T-helper 2 cell (primary cell): ENCODE measurements at regions not wholly inside any gene's neighbourhood (a gene's known extent, or its start where the extent isn't known, plus 50 kb on each side); places are given as distances from the start of the nearest gene placed in this dataset.
"Not testable (repeated sequence)": the region's sequence is repeated elsewhere in the genome, so short reads cannot be mapped to it uniquely, and the experiment has no call there.

Experiments used
- DNase-seq, 5 experiments: peaks; one replicate each; pipeline versions ENCODE4 v3.0.0 to v3.0.0-alpha.2; 2012 to 2022

DNA sequence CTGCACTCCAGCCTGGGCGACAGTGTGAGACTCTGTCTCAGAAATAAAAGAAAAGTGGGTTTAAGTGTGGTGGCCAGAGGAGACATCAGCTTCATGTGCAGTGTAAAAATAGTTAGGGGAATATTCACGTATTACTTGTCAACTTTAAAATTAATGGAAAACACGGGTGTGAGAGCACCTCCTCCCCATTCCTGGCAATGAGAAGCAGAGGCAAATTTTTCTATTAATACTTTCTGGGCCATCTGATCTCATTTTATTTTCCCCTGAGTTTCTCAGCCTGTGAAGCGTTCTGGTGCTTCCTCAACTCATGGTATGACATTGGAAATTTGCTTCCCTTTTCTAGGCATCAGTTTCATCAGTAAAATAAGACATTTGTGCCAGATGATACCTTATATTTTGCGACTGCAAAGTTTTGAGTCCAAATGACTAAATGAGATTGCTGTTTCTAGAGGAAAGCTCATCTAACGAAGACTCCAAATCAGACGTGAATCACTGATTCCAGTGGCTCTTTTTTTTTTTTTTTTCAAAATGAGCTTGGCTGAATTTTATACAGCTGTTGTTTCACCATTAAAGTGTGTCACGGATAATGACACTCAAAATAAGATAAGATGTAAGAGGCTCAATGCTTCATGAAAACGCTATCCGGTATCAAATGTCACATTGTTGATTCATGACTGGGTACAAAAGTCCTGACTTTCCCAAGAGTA lies 104.6 kb downstream of the MSX2 start:
- no peak for DNase-seq

DNA sequence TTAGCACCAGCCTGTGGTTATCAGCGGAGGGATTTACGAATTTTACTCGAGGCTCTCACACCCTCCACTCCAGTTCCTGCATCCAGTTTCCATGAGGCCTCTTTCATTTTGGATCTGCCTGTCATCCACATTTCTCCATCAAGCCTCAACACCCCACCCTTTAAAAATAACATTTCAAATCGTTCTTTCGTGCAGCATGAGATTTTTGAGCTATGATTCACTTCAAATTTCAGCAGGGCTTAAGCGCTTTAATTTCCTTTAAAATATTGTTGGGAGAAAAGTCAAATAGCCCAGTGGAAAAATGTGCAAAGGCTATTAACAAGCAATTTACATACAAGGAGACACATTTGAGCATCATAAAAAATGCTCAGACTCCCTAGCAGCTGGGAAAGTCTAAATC lies 103.2 kb downstream of the MSX2 start:
- no peak for DNase-seq

DNA sequence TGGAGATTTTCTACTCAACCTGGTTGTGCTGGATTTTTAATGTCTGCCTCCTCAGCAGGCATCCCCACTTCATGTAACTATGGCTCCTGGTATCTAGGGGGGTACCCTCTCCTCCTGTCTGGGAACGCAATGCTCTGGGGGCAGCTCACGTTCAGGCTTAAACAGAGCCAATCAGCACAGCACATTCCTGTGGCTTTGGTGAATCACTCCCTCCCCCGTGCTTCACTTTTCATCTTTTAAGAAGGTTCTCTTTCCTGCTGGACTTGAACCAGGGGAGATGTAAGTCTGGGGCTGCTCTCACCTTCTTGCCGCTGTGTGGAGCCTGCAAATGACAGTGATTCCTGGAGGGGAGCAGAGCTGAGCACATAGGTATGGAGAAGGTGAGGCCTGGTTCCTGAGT lies 101.2 kb downstream of the MSX2 start:
- DNase-seq = no peak

DNA sequence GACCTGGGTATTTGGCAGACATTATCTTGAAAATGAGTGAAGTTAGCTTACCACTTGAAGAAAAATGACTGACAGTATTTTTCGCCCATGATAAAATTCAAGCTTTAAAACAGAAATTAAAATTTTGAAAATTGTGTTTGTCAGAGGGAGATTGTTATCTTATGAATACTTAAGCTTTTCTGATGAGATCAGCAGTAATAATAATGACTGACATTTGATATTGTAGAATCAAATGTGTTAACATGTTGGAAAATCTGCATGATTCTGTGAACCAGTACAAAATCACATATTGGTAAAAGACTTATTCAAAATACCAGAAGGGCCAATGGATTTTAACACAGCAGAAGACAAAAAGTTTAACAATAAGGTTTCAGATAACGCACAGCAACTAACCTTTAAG lies 94.0 kb downstream of the MSX2 start:
- DNase-seq = no peak

DNA sequence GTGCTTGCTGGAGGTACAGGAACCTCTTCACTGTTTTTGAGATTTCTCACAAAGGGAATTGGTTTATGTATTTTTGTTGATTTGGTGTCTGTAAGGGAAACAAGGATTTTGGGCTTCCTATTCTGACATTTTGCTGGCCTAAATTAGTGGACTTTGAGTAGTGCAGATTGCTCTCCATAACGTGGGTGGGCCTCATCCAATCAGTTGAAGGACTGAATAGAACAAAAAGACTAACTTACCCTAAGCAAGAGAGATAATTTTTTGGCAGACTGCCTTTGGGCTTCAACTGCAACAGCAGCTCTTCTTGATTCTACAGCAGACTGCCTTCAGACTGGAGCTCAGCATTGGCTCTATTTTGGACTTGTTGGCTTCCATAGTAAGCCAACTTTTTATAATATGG lies 93.2 kb downstream of the MSX2 start:
- DNase-seq = no peak

DNA sequence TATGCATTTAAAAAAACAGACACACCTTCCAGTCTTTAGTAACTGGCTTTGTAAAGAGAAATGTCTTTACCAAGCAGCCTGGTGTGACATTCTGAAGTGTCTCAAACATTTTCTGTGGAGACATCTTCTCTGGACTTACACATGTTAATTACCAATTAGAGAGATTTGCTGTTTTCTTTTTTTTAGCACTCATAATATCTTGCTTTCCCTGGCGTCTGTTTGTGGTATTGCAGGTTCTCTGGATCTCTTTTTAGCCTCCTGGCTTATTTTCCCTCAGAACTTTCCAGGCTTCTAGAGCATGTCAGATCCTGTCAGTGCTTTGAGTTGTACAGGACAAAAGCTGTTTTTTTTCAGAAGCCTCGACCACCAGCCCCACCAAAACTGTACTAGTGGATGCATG lies 92.5 kb downstream of the MSX2 start:
- no peak for DNase-seq

DNA sequence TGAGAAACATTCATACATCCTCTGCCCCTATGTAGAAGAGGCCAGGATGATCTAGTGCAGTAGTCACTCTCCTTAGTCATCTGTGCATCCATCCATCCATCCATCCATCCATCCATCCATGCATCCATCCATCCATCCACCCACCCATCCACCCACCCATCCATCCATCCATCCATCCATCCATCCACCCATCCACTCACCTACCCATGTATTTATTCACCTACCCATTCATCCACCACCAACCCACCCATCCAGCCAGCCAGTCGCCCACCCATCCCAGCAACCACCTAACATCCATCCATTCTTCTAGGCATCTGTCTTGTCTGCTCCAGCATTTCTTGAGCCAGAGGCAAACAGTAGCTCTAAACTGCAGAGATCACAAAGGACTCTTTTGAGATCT lies 87.1 kb downstream of the MSX2 start:
- DNase-seq = no peak

DNA sequence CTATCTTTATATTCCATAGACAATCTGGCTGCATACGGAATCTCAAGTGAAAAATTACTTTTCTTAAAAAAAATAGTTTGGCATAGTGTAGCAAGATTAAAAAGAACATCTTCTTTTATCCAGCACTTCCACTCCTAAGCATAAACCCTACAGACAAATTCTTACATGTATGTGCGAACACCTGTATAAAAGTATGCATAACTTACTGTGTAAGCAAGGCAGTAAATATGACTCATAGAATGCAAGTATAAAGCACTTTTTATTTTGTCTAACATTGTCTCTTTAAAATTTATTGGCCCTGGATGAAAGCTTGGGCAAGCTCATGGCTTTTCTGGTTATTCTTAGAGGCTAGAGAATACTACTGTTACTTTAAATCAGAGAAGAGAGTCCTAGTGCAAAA lies 86.4 kb downstream of the MSX2 start:
- DNase-seq = no peak

DNA sequence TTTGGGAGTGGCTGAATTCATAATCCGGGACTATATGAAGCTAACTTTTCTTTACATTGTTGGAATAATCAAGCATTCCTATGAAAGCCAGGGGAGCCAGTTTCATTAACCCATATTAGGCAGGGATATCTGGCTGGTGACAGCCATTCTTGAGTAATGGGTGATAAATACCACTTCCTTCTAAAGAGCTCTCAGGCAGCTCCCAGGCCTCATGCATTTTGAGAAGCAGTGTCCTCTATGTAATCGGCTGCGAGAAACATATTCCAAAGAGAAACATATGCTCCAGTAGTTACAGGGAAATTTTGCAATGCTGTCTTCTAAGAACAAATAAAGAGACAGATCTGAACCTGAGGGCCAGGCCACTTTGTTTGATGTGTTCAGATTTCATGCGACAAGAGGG lies 83.1 kb downstream of the MSX2 start:
- DNase-seq = no peak

DNA sequence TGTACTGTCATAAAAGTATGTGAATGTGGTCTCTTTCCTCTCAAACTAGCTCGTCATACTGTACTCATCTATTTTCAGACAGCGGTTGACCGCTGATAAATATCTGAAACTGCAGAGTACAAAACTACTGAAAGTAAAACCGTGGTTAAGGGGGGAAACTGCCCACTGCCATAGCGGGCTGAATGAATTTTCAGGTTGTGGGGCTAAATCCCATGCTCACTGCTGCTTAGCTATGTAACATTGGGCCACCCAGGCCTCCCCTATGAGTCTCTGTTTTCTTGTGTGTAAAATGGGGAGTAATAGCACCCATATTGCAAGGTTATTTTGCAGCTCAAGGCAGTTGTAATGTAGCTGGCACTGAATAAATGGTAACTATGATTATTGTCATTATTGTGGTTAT lies 82.3 kb downstream of the MSX2 start:
- DNase-seq = no peak

DNA sequence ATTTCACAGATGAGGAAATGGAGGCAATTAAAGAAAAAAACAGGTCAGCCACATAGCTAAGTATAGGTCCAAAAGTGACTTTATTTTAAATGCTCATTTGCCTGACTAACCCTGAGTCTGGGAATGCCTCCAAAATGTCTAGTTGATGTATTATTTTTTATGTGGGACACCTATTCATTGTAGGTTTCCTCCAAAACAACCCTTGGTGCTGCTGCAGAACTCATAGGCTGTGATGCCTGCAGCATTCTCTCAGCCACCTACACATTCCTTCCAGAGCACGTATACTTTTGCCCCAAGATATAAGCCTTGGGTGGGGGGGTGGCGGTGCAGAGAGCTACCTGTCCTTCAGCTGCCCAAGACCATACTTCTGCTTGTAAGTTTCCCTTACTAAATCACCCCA lies 77.4 kb downstream of the MSX2 start:
- DNase-seq = no peak

DNA sequence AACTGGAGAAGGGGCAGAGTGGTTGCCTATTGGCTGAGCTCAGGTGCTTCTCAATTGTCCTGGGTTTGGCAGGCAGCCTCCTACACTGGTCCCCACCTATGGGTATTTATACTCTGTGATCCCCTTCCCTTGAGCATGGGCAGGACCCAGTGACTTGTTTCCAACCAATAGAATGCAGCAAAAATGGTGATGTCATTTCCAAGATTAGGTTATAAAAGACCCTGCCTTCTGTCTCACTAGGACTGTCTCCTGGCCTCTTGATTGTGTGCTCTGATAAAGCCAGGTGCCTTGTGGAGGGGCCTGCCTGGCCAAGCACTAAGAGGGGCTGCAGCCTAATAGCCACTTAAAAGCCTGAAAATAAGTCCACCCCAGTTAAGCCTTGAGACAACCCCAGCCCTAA lies 76.1 kb downstream of the MSX2 start:
- DNase-seq = no peak

DNA sequence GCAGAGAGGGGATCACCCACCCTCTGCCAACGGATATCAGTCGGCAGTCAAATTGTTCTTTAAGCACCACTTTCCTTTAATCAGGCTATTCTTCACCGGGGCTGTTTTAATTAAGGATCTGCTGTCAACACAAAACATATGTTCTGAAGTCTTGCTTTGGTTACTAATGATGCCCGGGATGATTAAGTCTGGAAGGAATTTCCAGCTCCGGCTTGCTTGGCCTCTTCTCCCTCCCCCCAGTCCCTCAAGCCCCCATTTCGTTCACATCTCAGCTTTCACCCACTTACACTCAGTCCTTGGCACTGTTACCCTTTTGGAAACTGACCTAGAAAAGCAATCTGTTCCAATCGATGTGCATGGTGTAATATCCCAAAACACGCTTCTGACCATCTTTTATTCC lies 74.7 kb downstream of the MSX2 start:
- DNase-seq = no peak

DNA sequence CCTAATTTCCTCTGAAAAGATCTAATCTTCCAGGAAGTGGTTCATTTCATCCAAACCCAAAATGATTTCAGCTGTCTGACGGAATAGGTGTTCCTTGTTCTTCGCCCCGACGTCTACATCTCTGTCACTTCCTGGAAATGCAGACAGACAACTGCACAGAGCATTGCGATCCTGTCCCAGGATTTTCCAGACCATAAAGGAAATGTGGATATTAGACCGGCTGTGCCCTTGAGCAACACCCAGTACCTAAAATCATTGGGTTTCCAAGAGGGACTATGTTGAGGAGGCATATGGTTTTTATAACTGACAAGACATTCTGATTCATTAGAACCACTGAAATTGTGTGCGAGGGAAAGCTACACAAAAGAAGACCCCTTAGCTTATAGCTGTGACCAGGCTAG lies 74.2 kb downstream of the MSX2 start:
- DNase-seq = peak in 1 of 5 experiments; percentile 4

DNA sequence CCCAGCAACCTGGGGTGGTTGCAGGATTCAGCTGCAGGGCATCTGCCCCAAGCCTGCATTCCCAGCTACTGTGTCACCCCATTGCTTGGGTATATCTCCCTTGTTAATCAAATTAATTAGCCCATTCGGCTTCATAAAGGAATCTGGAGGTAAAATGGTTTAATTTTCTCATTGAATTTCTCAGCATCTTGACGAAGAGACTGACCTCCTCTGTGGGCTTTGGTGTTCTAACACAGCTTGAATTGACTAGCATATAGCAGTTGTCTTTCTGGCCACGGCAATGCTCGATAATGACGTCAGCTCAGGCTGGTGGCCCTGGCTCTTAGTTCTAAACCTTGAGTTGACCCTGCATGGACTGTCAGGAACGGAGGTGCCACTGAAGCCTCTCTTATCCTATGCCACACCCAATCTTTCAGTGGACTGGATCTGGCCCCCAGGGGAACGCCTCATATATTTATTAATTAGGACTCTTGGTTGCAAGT lies 72.4 kb downstream of the MSX2 start:
- DNase-seq = no peak

DNA sequence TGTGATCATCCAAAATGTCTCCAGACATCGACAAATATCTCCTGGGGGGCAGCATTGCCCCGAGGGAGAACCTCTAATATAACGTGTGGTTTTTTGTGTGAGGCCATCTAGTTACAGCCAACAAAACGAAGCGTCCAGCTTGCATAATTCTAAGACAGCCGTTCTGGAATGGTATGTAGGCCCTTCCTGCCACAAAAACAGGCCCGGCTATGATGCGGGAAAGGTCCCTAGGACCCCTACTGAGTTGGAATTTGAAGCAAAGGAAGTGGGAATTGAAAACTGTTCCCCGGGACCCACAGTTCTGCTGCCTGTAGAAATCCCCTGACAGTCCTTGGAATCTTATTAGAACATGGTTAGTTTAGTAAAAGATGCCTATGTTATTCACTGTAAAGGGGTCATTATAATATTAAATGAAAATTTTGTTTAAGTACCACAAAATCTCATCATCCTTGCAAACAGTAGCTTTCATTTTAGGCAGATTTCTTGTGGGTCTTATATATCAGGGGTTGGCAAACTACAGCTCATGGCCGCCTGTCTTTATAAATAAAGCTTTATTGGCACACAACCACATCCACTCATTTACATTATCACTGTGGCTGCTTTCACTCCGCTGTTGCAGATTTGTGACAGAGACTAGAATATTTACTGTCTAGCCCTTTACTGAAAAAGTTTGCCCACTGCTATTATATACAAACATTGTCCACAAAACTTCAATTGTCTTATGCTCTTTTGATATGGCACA lies 70.7 kb downstream of the MSX2 start:
- no peak for DNase-seq

DNA sequence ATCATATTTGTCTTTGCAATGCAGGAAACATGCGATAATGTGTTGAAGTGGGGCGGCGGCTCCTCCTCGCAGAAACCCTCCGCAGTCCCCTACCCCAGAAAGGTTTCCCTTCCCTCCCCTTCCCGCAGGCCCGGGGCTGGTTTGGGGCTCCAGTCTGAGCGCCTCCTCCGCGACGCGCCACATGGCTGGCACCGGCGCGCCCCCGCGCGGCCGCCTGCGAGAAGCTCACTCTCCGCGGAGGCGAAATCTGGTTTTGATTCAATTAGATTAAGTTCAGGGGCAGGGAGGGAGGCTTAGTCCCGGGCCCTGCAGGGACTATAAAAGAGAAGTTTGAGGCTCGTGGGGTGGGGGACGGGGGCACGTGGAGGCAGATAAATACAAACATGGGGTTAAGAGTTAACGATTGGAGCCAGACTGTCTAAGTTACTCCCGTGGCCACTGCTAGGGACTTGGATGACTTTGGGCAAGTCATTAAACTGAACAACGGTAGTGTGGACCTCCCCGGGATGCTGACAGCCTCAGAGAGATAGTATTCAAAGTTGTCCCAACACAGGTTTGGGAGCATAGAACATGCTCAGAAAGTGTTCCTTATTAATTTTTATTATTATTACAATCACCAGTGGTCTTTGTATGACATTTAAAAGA lies 69.4 kb downstream of the MSX2 start:
- DNase-seq = peak in 4 of 5 experiments; percentile 15 to 49 (median 36)

DNA sequence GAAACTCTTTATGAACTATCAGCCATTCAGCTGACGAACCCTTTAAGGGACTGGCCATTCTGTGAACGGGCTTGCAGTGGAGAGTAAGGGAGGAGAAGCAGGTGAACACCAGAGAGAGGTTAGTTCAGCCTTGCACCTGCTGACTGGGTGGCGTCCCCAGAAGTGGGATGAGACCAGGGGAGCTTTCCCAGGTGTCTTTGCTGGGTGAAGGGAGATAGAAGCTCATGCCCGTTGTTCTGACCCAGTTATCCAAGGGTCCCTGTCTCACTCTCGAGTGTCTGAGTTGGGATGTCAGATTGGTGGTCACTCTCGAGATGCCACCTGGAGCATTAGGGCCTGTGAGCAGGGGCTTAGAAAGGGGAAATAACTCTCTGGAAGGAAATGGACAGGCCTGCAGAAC lies 68.7 kb downstream of the MSX2 start:
- DNase-seq = no peak

DNA sequence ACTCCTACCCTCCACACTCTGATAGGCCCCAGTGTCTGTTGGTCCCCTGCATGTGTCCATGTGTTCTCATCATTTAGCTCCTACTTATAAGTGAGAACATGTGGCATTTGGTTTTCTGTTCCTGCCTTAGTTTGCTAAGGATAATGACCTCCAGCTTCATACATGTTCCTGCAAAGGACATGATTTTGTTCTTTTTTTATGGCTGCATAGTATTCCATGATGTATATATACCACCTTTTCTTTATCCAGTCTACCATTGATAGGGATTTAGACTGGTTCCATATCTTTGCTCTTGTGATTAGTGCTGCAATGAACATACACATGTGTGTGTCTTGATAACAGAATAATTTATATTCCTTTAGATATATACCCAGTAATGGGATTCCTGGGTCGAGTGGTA lies 67.9 kb downstream of the MSX2 start:
- not testable (repeated sequence) for DNase-seq

DNA sequence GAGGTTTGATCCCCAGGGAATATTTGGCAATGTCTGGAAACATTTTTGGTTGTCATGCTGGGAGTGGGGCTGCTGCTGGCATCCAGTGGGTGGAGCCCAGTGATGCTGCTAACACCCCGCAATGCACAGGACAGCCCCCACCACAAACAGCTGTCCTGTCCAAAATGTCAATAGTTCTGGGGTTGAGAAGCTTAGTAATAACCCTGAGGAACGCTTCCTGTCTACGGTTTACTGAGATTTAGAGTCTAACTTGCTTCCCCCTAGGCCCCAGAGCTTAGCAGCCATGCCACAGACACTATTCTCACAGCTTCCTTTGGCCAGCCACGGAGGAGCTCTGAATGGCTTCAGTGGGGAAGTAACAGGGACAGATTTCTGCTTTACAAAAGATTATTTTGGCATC lies 66.5 kb downstream of the MSX2 start:
- DNase-seq = no peak

DNA sequence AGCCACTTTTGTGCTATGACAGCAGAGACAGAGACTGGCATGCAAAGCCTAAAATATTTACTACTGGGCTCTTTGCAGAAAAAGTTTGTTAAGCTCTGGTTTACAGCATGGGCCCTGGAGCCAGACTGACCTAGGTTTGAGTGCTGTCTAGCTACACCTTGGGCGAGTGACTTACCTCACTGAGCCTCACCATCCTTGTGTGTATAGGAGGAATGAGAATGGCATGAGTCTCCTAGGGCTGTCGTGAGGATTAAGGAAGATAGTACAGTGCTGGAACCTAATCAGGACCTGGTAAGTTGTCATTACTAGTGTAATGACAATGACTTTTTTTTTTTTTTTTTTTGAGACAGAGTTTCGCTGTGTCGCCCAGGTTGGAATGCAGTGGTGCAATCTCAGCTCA lies 65.2 kb downstream of the MSX2 start:
- DNase-seq = no peak

DNA sequence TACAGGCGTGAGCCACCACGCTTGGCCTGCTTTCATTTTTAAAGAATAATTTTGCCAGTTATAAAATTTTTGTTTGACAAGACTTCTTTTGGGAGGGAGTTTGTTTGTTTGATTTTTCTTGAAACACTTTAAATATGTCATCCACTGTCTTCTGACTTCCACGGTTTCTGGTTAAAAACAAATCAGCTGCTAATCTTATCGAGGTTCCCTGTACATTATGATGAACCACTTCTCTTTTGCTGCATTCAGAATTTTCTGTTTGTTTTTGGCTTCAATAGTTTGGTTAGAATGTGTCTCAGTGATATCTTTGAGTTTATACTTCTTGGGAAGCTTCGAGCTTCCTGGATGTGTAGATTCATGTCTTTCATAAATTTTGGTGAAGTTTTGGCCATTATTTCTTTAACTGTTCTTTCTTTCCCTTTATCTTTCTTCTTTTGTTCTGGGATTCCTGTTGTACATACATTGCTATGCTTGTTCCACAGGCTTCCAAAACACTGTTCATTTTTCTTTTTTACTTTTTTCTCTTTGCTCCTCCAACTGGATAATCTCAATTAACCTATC lies 60.8 kb downstream of the MSX2 start:
- DNase-seq = no peak
